ENCODE measurements at regions not wholly inside any gene's neighbourhood (a gene's known extent, or its start where the extent isn't known, plus 50 kb on each side); places are given as distances from the start of the nearest gene placed in this dataset.
A peak's percentile ranks its signal among the peaks of the same experiment; 100 is the strongest.

DNA sequence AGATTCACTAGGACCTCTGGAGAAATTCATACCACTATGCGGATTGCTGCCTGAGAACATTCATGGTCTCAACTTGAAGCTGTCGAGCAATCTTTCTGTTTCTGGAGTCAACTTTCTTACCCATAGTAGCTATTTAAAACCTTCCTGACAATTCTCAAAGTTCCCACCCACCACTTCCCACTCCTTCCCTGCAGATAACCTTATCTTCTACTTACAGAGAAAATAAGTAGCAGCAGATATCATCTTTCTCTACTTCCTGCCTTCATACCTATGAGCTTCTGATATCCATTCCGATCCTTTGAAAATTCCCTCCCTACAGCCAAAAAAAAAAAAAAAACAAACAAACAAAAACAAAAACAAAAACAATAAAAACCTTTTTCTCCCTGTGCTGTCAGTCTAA is 81.2 kb upstream of the CYRIA start:
- Histone ChIP-seq H3K36me3 (no peaks in the 10 kb centered on the region), H4K20me1 (no peaks in the 10 kb centered on the region), H3K4me3 (no peak overlapping the region), H3K4me1 (peaks cover 0 to 9% (median 1%) of the 10 kb centered on the region in 10 experiments; a peak in 6 of 20 replicates), H3K27ac (no peak overlapping the region), H3K27me3 (no peaks in the 10 kb centered on the region), H3K9ac (no peak overlapping the region), H3K4me2 (no peak overlapping the region), H3K9me3 (replicated peaks in 1 of 11) (peaks cover 0 to 9% (median 0%) of the 10 kb centered on the region in 11 experiments; a peak in 4 of 22 replicates)
- TF ChIP-seq Cebpa-rat (IDR thresholded peaks at IDR 0.05): no peak

DNA sequence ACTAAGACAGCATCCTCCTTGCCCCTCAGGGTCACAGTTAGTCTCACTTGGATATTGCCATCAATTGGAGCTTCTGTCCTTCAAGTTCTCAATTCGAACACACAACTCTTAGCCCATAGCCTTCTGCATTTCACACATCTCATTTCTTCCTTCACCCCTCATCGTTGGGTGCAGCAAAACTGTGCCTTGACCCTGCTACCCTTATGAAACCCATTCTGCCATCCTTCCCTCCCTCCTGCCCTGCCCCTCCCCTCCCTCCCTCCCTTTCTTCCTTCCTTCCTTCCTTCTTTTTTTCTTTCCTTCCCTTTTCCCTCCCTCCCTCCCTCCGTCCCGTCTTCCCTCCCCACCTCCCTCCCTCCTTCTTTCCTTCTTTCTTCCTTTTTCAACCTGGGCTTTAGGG is 80.7 kb upstream of the CYRIA start:
- no peak for TF ChIP-seq Cebpa-rat (IDR thresholded peaks at IDR 0.05)
- no peak overlapping the region for H3K4me3 ChIP-seq
- no peaks in the 10 kb centered on the region for H3K27me3 ChIP-seq
- peaks cover 0 to 10% (median 6%) of the 10 kb centered on the region in 10 experiments; a peak in 7 of 20 replicates for H3K4me1 ChIP-seq
- peaks cover 0 to 9% (median 0%) of the 10 kb centered on the region in 11 experiments; a peak in 2 of 22 replicates for H3K9me3 ChIP-seq (replicated peaks in 1 of 11)
- H4K20me1 ChIP-seq: no peaks in the 10 kb centered on the region
- H3K4me2 ChIP-seq: no peak overlapping the region
- H3K27ac ChIP-seq: no peak overlapping the region
- H3K36me3 ChIP-seq: no peaks in the 10 kb centered on the region
- no peak overlapping the region for H3K9ac ChIP-seq

DNA sequence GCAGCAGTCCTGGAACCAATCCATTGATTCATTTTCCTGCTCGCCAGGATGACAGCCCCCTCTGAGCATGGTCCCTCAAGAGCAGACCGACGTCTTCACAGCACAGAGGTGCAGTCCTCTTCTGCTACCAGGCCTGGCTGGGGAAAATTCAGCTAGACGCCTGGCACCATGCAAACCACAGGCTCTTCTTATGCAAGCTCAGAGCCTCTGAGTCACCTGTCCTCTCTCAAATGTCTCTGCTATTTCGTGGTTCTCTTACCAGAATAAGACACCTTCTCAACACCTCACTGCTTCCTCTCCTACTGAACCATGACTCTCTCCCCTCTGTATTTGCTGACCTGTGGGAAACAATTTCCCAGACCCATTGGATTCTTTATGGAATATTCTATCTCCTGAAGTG is 79.8 kb upstream of the CYRIA start:
- 0 out of 22 replicates have a peak overlapping the region, but pooled peaks of 1 of the 11 experiments have one; percentile 15 for H3K4me2 ChIP-seq
- no peak for TF ChIP-seq Cebpa-rat (IDR thresholded peaks at IDR 0.05)
- no peaks in the 10 kb centered on the region for H4K20me1 ChIP-seq
- no peaks in the 10 kb centered on the region for H3K27me3 ChIP-seq
- H3K9me3 ChIP-seq (replicated peaks in 1 of 11): peaks cover 0 to 9% (median 0%) of the 10 kb centered on the region in 11 experiments; a peak in 1 of 22 replicates
- H3K4me3 ChIP-seq: no peak overlapping the region
- H3K4me1 ChIP-seq: peaks cover 0 to 11% (median 7%) of the 10 kb centered on the region in 10 experiments; a peak in 7 of 20 replicates
- no peak overlapping the region for H3K9ac ChIP-seq
- no peak overlapping the region for H3K27ac ChIP-seq
- H3K36me3 ChIP-seq: no peaks in the 10 kb centered on the region

DNA sequence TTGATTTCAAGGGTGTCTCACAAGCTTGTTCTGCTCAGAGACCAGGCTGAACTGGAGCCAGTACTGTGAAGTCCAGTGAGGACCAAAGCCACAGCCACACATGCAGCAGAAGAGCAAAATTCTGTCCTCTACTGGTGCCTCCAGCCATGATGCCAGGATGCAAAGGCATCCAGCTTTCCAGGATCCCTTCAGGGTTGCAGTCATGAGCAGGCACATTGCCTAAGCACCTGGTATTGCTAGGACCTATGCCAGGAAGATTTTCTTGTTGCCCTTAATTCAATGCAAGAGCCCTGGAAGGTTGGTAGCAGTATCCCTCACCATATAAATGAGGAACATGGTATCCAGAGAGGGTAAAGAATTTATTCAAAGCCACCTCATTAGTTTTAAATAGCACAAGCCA is 78.9 kb upstream of the CYRIA start:
- Histone ChIP-seq H3K4me3 (no peak overlapping the region), H3K36me3 (no peaks in the 10 kb centered on the region), H3K9ac (no peak overlapping the region), H3K4me1 (peaks cover 0 to 11% (median 7%) of the 10 kb centered on the region in 10 experiments; a peak in 7 of 20 replicates), H3K27me3 (no peaks in the 10 kb centered on the region), H3K9me3 (replicated peaks in 1 of 11) (peaks cover 0 to 2% (median 0%) of the 10 kb centered on the region in 11 experiments; a peak in 1 of 22 replicates), H4K20me1 (no peaks in the 10 kb centered on the region), H3K4me2 (no peak overlapping the region), H3K27ac (no peak overlapping the region)
- no peak for TF ChIP-seq Cebpa-rat (IDR thresholded peaks at IDR 0.05)

DNA sequence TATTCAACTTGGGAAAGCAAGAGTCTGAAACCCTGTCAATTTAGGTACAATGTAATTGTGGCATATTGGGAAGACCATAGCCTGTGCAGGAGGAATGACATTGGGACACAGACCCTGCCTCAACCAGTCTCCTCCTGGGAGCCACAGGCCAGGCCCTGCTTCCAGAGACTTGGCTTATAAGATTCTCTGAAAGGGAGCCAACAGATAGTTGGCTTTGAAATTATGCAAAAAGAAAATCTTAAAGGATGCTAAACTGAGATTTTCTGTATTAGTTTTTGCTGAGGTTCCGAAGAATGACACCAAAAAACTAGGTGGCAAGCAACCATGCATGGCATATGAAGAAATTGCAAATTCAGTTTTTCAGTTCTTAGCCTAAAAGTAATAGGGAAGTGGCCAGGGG is 76.4 kb upstream of the CYRIA start:
- no peaks in the 10 kb centered on the region for H3K36me3 ChIP-seq
- peaks cover 0 to 11% (median 0%) of the 10 kb centered on the region in 10 experiments; a peak in 5 of 20 replicates for H3K4me1 ChIP-seq
- no peak overlapping the region for H3K9ac ChIP-seq
- no peaks in the 10 kb centered on the region for H3K9me3 ChIP-seq (replicated peaks in 1 of 11)
- no peak overlapping the region for H3K4me3 ChIP-seq
- no peak for TF ChIP-seq Cebpa-rat (IDR thresholded peaks at IDR 0.05)
- no peaks in the 10 kb centered on the region for H3K27me3 ChIP-seq
- H4K20me1 ChIP-seq: no peaks in the 10 kb centered on the region
- 0 out of 22 replicates have a peak overlapping the region, but pooled peaks of 1 of the 11 experiments have one; percentile 4 for H3K4me2 ChIP-seq
- no peak overlapping the region for H3K27ac ChIP-seq

DNA sequence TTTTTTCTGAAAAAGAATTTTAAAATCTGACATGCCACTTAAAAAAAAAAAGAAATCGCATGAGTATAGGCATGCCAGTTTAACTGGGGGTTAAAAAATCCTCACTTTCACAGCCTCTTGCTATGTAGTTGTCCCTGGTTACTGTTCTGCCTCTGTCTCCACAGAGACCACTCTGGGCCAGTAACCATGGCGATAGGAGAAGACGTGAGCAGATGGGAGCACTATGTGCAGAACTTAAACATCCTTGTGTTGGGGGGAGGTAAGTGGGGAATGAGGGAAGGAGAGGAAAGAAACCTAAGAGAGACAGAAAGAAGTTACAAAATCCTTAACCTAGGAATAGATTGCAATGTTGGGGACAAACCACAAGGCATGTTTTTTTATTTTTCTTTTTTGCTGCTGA is 75.9 kb upstream of the CYRIA start:
- no peaks in the 10 kb centered on the region for H4K20me1 ChIP-seq
- H3K4me2 ChIP-seq: 0 out of 22 replicates have a peak overlapping the region, but pooled peaks of 1 of the 11 experiments have one; percentile 4
- no peak overlapping the region for H3K9ac ChIP-seq
- H3K4me3 ChIP-seq: no peak overlapping the region
- H3K4me1 ChIP-seq: peaks cover 0 to 11% (median 0%) of the 10 kb centered on the region in 10 experiments; a peak in 4 of 20 replicates
- no peak overlapping the region for H3K27ac ChIP-seq
- TF ChIP-seq Cebpa-rat (IDR thresholded peaks at IDR 0.05): no peak
- H3K36me3 ChIP-seq: no peaks in the 10 kb centered on the region
- no peaks in the 10 kb centered on the region for H3K27me3 ChIP-seq
- H3K9me3 ChIP-seq (replicated peaks in 1 of 11): no peaks in the 10 kb centered on the region

DNA sequence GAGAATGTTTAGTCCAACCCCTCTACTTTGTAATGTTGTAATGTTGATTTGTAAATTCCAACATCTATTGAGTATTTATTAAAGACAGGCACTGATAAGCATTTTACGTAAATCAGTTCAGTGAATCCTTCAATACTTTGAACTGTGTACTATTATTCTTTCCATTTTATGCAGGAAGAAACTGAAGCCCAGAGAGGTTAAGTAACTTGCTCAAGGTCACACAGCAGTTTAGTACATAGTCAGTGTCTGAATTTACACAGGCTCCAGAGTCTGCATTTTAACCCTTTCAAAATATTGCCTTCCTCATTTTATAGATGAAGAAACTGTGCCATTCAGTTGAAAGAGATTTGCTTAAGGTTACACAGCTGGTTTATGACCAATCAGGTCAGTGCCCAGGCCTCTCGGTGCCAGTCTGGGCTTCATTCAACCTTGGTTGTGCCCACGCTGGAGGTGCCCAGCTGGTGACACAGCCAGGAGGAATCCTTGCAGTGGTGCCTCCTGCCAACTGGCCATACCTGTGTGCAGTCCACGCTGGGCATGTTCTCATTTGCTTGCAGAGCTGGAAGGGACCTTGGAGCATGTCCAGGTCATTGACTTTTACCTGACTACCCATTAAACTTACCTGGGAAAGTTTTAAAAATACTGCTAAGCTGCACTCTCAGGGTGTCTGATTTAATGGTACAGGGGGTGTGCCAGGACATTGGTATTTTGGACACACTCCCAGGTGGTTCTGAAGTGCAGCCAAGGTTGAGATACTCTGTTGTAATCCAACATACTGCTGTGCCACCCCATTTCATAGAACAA is 74.3 kb upstream of the CYRIA start:
- Histone ChIP-seq H3K27me3 (no peaks in the 10 kb centered on the region), H3K36me3 (no peaks in the 10 kb centered on the region), H3K9ac (no peak overlapping the region), H3K4me2 (no peak overlapping the region), H3K9me3 (replicated peaks in 1 of 11) (no peaks in the 10 kb centered on the region), H3K4me3 (no peak overlapping the region), H4K20me1 (no peaks in the 10 kb centered on the region), H3K4me1 (peaks cover 0 to 11% (median 0%) of the 10 kb centered on the region in 10 experiments; a peak in 4 of 20 replicates), H3K27ac (no peak overlapping the region)
- no peak for TF ChIP-seq Cebpa-rat (IDR thresholded peaks at IDR 0.05)

DNA sequence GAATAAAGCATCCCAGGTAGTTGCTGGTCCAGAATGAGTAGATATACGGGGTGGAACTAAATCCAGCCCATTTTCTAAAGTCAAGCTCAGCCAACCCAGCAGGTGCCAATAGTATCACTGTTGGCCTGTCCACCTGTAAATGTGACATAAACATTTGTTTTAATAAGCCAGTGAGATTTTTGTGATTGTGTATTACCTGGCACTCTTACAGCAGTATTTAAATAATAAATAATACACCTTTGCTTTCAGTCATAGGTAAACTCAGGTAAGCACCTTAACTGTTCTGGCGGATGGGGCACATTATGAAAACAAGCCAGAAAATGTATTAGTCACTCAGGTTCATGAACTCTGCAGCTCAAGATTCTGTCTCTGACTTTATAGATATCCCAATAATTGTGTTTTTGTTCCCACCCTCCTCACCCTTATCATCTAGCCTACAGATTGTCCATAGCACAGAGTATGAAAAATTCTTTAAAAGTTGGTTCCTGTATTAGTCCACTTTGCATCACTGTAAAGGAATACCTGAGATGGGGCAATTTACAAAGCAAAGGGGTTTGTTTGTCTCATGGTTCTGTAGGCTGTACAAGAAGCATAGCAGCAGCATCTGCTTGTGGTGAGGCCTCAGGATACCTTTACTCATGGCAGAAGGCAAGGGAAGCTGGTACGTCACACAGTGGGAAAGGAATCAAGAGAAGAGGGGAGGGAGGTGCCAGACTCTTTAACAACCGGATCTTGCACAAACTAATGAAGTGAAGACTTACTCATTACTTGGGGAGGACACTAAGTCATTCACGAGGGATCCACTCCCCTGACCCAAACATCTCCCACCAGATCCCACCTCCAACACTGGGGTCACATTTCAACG is 73.0 kb upstream of the CYRIA start:
- Histone ChIP-seq H3K9ac (no peak overlapping the region), H3K4me2 (no peak overlapping the region), H3K9me3 (replicated peaks in 1 of 11) (no peaks in the 10 kb centered on the region), H3K4me1 (peaks cover 0 to 11% (median 0%) of the 10 kb centered on the region in 10 experiments; a peak in 4 of 20 replicates), H3K27ac (no peak overlapping the region), H3K36me3 (no peaks in the 10 kb centered on the region), H4K20me1 (no peaks in the 10 kb centered on the region), H3K4me3 (no peak overlapping the region), H3K27me3 (no peaks in the 10 kb centered on the region)
- TF ChIP-seq Cebpa-rat (IDR thresholded peaks at IDR 0.05): no peak

DNA sequence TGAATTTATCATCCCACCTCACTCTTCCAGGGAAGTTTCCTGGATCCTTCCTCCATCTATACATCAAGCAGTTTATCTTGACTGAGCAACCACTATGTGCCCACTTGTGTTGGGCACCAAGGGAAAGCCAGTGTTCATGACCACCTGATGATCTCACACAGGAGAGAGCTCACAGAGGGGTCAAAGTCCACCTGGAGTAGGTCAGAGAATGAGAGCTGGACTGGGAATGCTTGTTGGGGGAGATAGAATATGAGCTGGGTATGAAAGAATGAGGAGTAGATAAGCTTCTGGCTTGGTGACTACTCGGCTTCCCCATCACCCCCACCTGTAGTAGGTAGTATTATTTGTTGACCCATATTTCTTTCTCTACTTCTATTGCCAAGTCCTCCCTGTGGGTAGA is 72.2 kb upstream of the CYRIA start:
- Histone ChIP-seq H3K27ac (no peak overlapping the region), H3K4me2 (no peak overlapping the region), H3K27me3 (no peaks in the 10 kb centered on the region), H4K20me1 (no peaks in the 10 kb centered on the region), H3K36me3 (no peaks in the 10 kb centered on the region), H3K4me1 (peaks cover 0 to 11% (median 0%) of the 10 kb centered on the region in 10 experiments; a peak in 4 of 20 replicates), H3K9me3 (replicated peaks in 1 of 11) (no peaks in the 10 kb centered on the region), H3K9ac (no peak overlapping the region), H3K4me3 (no peak overlapping the region)
- TF ChIP-seq Cebpa-rat (IDR thresholded peaks at IDR 0.05): no peak

Data from BLaER1 treated with 17β-estradiol and CSF1 and Interleukin-3, amounts not matched to agents 10 nM and 100 nM (cell line).